Stimulated activated naive CD8-positive, alpha-beta T cell treated with anti-CD3 and anti-CD28 coated beads, Interleukin-15, amount 100 ng/mL, for 72 hours (primary cell): ENCODE measurements at regions not wholly inside any gene's neighbourhood (a gene's known extent, or its start where the extent isn't known, plus 50 kb on each side); places are given as distances from the start of the nearest gene placed in this dataset.

Source experiments
- ATAC-seq: fragments of 150-1000 bp; cut with Tn5 transposase; 2 replicates; pipeline ENCODE4 v1.10.0; 2021; ENCODE audit warnings: mild to moderate bottlenecking, moderate library complexity
- DNase-seq, 2 donors: peaks; one replicate each; pipeline ENCODE4 v3.0.0; 2021 to 2022
- H3K27ac Mint-ChIP-seq, 2 donors: one replicate each; pipeline ENCODE4 v1.8.0; 2022; ENCODE audit warnings: mild to moderate bottlenecking in 2 of 2, mixed read lengths in 2 of 2, moderate library complexity in 2 of 2
- H3K27me3 Mint-ChIP-seq: one replicate; pipeline ENCODE4 v1.8.0; 2022; ENCODE audit warnings: mixed read lengths
- H3K4me1 Mint-ChIP-seq: one replicate; pipeline ENCODE4 v1.8.0; 2022; ENCODE audit warnings: mild to moderate bottlenecking, mixed read lengths
- H3K4me3 Mint-ChIP-seq, 2 donors: one replicate each; pipeline ENCODE4 v1.8.0; 2022; ENCODE audit warnings: mild to moderate bottlenecking in 2 of 2, mixed read lengths in 2 of 2, moderate library complexity in 1 of 2
- H3K9me3 Mint-ChIP-seq, 2 donors: one replicate each; pipeline ENCODE4 v1.8.0; 2022; ENCODE audit warnings: mixed read lengths in 2 of 2

- Mint-ChIP-seq H3K4me1 (peaks cover 7% of the 10 kb centered on the region), H3K4me3 (no peak overlapping the region), H3K9me3 (no peaks in the 10 kb centered on the region), H3K27ac (no peak overlapping the region), H3K27me3 (no peaks in the 10 kb centered on the region)
- ATAC-seq (no peak), DNase-seq (no peak)
These were observed 51.2 kb upstream of the UBR2 start for GRCh38 chr6:42512579-42512978.

GRCh38 chr6:42511803-42512422 lies 51.9 kb upstream of the UBR2 start:
- no peak for ATAC-seq
- no peaks in the 10 kb centered on the region for H3K27me3 Mint-ChIP-seq
- H3K27ac Mint-ChIP-seq: no peak overlapping the region

GRCh38 chr6:42510795-42511194 lies 53.0 kb upstream of the UBR2 start:
- Mint-ChIP-seq H3K27me3 (no peaks in the 10 kb centered on the region), H3K4me3 (no peak overlapping the region), H3K9me3 (no peaks in the 10 kb centered on the region), H3K27ac (no peak overlapping the region), H3K4me1 (peaks cover 7% of the 10 kb centered on the region)
- DNase-seq (no peak), ATAC-seq (no peak)

More at GRCh38 chr6:42511803-42512422, 51.9 kb upstream of the UBR2 start:
- peaks cover 7% of the 10 kb centered on the region for H3K4me1 Mint-ChIP-seq
- no peak for DNase-seq
- no peak overlapping the region for H3K4me3 Mint-ChIP-seq
- H3K9me3 Mint-ChIP-seq: no peaks in the 10 kb centered on the region

GRCh38 chr6:42509765-42510164 lies 54.1 kb upstream of the UBR2 start:
- DNase-seq (no peak), ATAC-seq (peak; percentile 57)
- no peak overlapping the region for H3K4me3 Mint-ChIP-seq
- H3K4me1 Mint-ChIP-seq: peaks cover 7% of the 10 kb centered on the region
- no peaks in the 10 kb centered on the region for H3K27me3 Mint-ChIP-seq
- no peaks in the 10 kb centered on the region for H3K9me3 Mint-ChIP-seq
- no peak overlapping the region for H3K27ac Mint-ChIP-seq

- Mint-ChIP-seq H3K4me3 (no peak overlapping the region), H3K27ac (no peak overlapping the region), H3K9me3 (no peaks in the 10 kb centered on the region), H3K27me3 (no peaks in the 10 kb centered on the region), H3K4me1 (peaks cover 7% of the 10 kb centered on the region)
- no peak for DNase-seq
- ATAC-seq: no peak
These were observed 54.6 kb upstream of the UBR2 start for GRCh38 chr6:42509256-42509655.

- Mint-ChIP-seq H3K4me1 (peaks cover 7% of the 10 kb centered on the region), H3K4me3 (no peak overlapping the region), H3K27ac (peak overlapping the region in 1 of 2 donors; percentile 40), H3K9me3 (no peaks in the 10 kb centered on the region), H3K27me3 (no peaks in the 10 kb centered on the region)
- ATAC-seq: no peak
- no peak for DNase-seq
These were observed 55.9 kb upstream of the UBR2 start for GRCh38 chr6:42507901-42508300.

- ATAC-seq: no peak
- no peak for DNase-seq
- no peaks in the 10 kb centered on the region for H3K9me3 Mint-ChIP-seq
- no peak overlapping the region for H3K4me3 Mint-ChIP-seq
- H3K4me1 Mint-ChIP-seq: peaks cover under 1% of the 10 kb centered on the region
- H3K27me3 Mint-ChIP-seq: no peaks in the 10 kb centered on the region
- H3K27ac Mint-ChIP-seq: no peak overlapping the region
These were observed 55.5 kb upstream of the TRERF1 start for GRCh38 chr6:42507195-42507594.

- H3K4me3 Mint-ChIP-seq: no peak overlapping the region
- H3K27ac Mint-ChIP-seq: peak overlapping the region in 1 of 2 donors; percentile 54
- H3K4me1 Mint-ChIP-seq: no peaks in the 10 kb centered on the region
- no peak for ATAC-seq
- no peak for DNase-seq
- H3K9me3 Mint-ChIP-seq: peaks cover 0 to 4% of the 10 kb centered on the region in 2 donors
- no peaks in the 10 kb centered on the region for H3K27me3 Mint-ChIP-seq
These were observed 54.3 kb upstream of the TRERF1 start for GRCh38 chr6:42506070-42506469.

- Mint-ChIP-seq H3K27ac (no peak overlapping the region), H3K4me3 (no peak overlapping the region), H3K27me3 (no peaks in the 10 kb centered on the region), H3K9me3 (peaks cover 0 to 4% of the 10 kb centered on the region in 2 donors), H3K4me1 (no peaks in the 10 kb centered on the region)
- ATAC-seq: no peak
- DNase-seq: no peak
These were observed 53.6 kb upstream of the TRERF1 start for GRCh38 chr6:42505385-42505718.

GRCh38 chr6:42503894-42504293 lies 52.2 kb upstream of the TRERF1 start:
- H3K27ac Mint-ChIP-seq: no peak overlapping the region

GRCh38 chr6:42502990-42503389 lies 51.3 kb upstream of the TRERF1 start:
- H3K4me3 Mint-ChIP-seq: no peak overlapping the region
- H3K27ac Mint-ChIP-seq: no peak overlapping the region
- DNase-seq (no peak), ATAC-seq (no peak)
- H3K9me3 Mint-ChIP-seq: peaks cover 3 to 6% of the 10 kb centered on the region in 2 donors
- H3K4me1 Mint-ChIP-seq: no peaks in the 10 kb centered on the region
- H3K27me3 Mint-ChIP-seq: no peaks in the 10 kb centered on the region

More at GRCh38 chr6:42503894-42504293, 52.2 kb upstream of the TRERF1 start:
- no peak overlapping the region for H3K4me3 Mint-ChIP-seq
- DNase-seq (no peak), ATAC-seq (no peak)
- peaks cover 0 to 4% of the 10 kb centered on the region in 2 donors for H3K9me3 Mint-ChIP-seq
- H3K4me1 Mint-ChIP-seq: no peaks in the 10 kb centered on the region
- no peaks in the 10 kb centered on the region for H3K27me3 Mint-ChIP-seq

- Mint-ChIP-seq H3K4me3 (no peak overlapping the region), H3K27ac (no peak overlapping the region), H3K27me3 (no peaks in the 10 kb centered on the region), H3K4me1 (no peaks in the 10 kb centered on the region), H3K9me3 (peaks cover 8 to 13% of the 10 kb centered on the region in 2 donors)
- no peak for ATAC-seq
- DNase-seq: no peak
These were observed 50.4 kb upstream of the TRERF1 start for GRCh38 chr6:42502127-42502526.
